Muscle of back (tissue), 3 donors: ENCODE measurements at regions not wholly inside any gene's neighbourhood (a gene's known extent, or its start where the extent isn't known, plus 50 kb on each side); places are given as distances from the start of the nearest gene placed in this dataset.
"Not testable (repeated sequence)": the region's sequence is repeated elsewhere in the genome, so short reads cannot be mapped to it uniquely, and the experiment has no call there.

Experiments
- DNase-seq, 3 donors: peaks; one replicate each; pipeline versions ENCODE4 v3.0.0 to v3.0.0-alpha.2; 2013

DNA sequence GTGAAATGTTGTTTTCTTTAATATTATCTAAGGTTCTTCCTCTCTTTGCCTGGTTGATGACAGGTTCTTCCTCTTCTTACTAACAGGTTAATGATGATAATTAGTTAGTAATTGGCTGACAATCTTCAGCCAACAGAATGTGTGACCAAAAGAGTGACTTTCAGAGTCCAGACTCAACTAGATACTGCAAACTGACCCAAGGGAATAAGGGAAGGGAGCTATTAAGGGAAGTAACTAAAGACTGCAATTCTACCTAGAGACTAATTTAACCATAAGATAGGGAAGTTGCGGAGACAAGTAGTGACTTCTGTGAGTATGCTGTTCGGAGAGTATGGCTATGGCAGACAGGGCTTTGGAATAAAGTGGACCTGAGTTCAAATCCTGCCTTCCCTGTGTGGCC lies 127.3 kb upstream of the TACR1 start:
- DNase-seq = no peak

DNA sequence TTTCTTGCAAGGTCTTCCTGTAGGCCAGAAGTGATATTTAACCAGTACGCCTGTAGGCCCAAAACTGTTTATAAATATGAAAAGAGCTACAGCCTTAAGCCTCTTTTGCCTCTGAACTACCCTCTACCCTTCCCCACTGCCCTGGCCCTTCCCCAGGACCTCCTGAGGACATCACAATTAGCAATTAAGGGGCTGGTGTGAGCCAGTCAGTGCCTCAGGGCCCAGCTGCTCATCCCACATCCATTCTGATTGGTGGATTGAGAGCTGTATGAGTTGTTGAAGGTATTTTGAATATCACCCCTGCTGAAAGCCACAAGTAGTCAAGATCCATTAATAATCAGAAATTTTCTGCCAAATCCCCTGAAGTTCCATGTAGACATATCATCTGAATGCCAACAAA lies 126.3 kb upstream of the TACR1 start:
- DNase-seq = no peak

DNA sequence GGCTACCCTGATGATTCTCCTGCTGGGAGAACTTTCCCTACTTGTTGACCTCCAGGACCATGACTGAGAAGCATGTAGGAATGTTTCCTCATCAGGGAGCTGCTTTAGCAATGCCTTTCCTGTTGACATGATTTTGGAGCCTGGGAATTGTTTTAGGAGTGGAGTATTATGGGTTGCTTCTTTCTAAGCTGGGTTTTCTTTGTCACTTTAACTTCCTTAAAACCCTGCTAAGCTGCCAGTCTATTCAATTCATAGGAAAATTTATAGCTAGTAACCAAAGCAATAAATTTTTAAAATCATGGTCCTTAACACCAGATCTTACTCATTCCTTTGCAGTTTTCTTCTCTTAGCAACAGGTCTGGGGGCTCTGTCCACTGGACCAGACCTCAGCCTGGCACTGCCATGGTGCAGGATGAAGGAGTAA lies 125.6 kb upstream of the TACR1 start:
- DNase-seq = no peak

DNA sequence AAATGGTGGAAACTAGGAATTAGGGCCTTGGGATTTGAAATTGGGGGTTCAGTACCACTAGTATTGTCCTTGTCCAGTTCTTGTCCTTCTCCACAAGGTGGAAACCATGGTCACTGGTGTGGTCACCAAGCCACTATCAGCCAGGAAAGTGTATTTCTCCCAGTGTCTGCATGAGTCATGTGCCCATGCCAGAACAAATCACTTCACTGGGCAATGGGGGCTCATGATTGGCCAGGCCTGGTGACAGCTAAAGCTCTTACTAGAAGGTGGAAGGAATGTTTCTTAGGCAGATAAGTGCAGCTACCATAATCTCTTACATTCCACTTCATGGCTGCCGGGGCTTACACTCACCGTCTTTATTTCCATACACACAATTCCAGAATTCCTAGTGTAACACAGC lies 124.8 kb upstream of the TACR1 start:
- DNase-seq = no peak

DNA sequence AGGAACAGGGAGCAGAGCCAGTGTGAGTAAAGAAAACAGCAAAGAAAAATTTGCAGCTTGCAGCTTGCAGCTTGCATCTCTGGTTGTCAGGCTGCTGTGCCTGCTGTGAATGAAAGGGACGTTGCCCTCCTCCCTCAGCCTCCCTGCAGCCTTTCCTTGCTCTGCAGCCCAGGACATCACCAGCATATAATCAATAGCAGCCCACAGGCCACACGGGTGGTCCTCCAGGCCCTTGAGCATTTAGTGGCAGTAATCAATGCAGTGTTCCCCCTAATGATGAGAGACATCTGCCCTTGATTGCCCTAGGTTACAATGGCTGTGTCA lies 122.2 kb upstream of the TACR1 start:
- no peak for DNase-seq

DNA sequence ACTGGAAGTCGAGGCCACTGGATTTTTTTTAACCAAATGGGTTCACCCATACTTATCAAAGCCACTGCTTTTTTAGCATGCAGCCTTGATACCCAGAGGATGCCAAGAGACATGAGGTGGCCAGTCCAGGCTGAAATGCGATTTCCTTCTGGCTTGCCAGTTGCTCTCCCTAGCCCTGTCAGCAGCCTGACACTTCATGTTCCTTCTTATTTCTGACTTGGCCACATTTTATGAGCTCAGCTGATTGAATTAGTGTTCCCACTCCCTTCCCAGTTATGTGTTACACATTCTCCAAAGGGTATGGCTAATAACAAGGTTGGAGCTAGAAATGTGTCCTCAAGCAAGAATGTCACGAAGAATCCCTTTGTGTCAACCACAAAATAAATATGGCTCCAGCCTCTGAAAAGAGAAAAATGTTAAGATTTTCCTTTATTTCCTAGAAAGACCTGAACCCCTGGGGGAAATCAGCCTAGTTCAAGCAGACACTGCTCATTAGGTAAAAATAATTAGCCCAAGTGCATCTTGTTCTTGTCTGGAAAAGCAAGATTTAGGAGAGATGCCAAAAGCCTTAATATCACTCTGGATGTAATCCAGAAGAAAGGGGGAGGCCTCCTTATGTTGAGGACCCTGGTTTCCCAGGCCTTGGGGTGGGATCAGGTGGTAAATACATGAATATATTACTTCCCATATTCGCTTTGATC lies 121.7 kb upstream of the TACR1 start:
- no peak for DNase-seq

DNA sequence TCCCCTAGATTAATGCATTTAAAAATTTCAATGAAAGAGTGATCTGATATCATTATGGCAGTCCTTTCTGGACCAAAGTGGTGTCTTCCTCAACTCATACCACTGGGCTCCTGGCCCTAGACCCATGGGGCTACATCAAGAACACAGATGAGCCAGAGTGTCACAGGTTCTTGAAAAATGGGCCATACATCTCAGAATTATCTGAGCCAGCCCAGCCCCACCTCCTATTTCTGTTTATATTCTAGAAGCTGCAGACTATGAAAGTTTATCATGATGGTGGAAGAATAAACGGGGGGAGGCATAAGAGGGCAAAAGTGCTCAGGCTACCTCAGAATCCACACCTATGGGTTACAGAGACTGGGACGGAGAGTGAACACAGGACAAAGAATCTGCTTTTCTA lies 120.6 kb upstream of the TACR1 start:
- DNase-seq = no peak

DNA sequence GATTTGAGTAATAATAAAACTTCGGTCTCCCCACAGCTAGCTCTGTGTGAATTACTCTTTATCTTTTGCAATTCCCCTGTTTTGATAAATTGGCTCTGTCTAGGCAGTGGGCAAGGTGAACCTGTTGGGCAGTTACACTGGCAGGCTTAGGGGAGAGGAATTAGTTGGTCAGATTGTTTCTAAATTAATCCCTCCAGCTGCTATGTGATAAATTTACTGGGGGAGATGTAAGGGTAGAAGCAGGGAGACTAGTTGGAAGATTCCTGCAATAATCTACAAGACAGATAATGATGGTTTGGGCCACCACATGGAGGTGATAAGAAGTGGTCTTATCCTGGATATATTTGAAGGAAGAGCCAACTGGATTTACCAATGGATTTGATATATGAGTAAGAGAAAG lies 118.5 kb upstream of the TACR1 start:
- DNase-seq = peak in 1 of 3 donors; percentile 21

DNA sequence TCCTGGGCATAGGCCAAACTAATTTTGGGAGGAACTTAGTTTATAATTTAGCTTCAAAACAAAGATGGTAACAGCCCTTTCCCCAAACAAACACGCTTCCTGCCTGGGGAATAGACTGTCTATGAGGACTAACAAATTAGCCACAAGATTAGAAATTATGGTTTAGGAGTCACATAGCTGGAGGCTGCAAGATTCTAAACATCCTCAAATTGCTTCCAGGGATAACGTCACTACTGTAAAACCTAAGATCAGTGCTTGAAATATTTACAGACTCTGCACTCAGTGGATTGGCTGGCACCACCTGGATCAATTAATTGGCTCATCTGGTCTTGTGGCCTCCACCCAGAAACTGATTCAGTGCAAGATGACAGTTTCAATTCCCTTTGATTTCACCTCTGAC lies 118.0 kb upstream of the TACR1 start:
- no peak for DNase-seq

DNA sequence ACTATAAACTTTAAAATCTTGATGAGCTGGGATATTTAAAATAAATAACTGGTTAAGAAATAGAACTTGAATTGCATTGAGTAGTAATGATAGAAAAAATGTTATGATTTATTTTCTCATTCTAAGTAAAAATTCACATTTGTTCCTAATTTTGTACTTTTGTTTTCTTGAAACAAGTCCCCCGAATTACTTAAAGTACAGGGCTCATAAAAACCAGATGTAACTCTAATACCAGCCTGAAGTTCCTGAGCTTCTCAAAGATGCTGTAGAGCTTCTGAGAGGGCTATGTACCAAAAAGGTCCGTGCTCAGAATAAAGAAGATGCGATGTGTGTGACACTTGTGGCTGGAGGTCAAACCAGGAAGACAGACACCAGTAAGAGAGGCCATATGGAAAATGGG lies 116.1 kb upstream of the TACR1 start:
- no peak for DNase-seq

DNA sequence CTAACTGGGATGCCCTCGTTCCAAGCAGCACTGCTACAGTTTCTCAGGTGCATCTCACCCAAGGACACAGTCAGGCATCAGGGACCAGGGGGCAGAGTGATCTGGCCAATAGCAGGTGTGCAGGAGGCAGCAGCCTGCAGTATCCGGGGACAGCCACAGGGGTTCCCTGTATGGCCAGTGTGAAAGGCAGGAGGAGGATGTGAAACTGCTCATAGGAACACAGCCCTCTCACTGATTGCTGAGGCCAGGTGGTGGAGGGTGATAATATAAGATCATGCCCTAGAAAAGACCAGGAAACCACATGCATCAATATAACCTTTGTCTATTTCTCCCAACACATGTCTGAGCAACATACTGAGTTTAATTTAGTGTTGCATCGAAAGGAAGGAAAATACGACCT lies 112.7 kb upstream of the TACR1 start:
- DNase-seq = peak in 2 of 3 donors; percentile 16 to 21

DNA sequence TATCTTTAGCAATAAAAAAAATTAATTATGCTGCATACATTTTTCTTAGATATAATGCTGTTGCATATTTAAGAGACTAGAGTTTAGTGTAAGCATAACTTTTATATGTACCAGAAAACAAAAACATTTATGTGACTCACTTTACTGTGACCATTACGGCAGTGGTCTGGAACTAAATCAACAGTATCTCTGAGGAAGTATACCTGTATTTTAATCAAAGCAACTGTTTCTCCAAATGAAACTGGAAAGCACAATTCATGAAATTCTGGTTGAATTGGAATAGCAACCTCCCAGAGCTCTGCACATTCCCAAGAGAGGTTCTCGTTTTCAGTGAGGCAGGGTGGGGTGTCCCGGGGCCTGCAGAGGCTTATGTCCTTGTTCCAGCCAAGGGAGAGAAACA lies 112.2 kb upstream of the TACR1 start:
- DNase-seq = no peak

DNA sequence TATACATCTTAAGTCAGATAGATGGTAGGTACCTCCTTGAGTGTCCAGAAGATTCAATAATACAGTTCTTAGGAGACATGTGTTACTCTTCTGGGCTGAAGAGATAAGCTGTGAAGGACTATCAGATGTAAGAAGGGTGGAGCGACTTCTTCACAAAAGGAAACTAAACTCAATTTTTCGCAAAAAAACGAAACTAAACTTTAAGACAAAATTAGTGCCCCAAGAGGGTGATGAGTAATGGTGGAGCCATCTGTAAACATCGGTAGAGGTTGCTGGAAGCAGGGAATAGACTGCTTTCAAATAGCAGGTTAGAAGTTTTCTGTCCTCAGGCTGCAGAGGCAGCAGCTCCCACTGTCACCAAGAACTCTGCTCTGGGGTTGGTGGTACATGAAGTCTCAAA lies 111.6 kb upstream of the TACR1 start:
- DNase-seq = no peak

DNA sequence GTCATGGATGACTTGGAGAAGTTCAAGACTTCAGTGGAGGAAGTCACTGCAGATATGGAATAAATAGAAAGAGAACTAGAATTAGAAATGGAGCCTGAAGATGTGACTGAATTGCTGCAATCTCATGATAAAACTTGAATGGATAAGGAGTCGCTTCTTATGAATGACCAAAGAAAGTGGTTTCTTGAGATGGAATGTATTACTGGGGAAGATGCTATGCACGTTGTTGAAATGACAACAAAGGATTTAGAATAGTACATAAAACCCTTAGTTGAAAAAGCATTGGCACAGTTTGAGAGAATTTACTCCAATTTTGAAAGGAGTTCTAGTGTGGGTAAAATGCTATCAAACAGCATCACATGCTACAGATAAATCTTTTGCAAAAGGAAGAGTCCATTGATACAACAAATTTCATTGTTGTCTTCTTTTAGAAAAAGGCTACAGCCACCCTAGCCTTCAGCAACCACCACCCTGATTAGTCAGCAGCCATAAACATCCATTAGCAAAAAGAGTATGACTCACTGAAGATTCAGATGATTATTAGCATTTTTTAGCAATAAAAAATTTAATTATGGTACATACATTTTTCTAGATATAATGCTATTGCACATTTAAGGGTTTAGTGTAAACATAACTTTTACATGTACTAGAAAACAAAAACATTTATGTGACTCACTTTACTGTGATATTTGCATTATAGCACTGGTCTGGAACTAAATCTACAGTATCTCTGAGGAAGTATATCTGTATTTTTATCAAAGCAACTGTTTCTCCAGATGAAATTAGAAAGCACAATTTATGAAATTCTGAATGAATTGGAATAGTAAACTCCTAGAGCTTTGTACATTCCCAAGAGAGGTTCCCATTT lies 110.5 kb upstream of the TACR1 start:
- no peak for DNase-seq

DNA sequence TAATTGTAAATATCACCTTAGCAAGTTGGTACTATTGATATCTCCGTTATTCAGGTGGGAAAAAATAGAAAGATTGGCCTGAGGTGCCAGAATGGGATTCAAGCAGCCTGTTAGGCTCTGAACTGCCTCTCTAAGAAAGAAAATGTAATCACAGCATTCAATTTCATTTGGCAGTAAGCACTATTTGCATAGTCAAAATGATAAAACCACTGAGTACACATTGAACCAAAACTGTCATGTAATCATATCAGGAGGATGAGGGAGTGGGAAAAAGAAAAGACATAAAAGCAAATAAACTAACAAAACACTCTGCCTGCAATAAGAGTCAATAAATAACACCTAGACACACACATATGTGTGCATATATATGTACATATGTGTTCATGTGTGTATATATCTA lies 103.9 kb upstream of the TACR1 start:
- no peak for DNase-seq

DNA sequence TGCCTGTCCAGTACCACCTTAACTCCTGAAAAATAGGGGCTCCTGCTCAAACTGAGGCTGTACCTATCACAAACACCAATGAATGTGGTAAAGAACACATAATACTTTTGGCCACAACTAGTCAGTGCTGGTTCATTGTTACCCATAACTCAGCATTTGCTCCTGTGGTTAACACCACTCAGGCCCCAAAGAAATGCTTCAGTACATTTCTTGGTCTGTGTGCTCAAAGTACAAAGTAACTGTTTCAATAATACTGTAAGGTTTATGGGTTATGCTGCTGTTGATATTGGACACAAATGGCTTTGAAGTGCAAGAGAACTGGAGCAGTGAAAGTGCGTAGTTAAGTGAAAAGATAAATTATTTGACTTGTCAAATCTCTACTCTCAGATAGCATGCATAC lies 95.0 kb upstream of the TACR1 start:
- DNase-seq = no peak

DNA sequence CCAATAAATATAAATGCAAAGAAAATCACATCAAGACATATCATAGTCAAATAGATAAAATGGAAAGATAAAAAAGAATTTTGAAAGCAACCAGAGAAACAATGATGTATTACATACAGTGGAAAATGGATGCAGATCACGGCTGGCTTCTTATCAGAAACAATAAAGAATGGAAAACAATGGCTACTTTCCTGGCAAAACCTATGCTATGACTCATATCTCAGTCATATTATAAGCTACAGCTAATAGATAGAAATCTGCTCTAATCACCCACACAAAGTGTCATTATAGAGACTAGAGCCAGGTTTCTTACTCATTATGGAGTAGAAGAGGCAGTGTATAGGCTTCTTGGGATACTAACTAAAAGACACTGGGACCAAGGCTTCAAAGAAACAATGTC lies 93.5 kb upstream of the TACR1 start:
- peak in 1 of 3 donors; percentile 44 for DNase-seq

DNA sequence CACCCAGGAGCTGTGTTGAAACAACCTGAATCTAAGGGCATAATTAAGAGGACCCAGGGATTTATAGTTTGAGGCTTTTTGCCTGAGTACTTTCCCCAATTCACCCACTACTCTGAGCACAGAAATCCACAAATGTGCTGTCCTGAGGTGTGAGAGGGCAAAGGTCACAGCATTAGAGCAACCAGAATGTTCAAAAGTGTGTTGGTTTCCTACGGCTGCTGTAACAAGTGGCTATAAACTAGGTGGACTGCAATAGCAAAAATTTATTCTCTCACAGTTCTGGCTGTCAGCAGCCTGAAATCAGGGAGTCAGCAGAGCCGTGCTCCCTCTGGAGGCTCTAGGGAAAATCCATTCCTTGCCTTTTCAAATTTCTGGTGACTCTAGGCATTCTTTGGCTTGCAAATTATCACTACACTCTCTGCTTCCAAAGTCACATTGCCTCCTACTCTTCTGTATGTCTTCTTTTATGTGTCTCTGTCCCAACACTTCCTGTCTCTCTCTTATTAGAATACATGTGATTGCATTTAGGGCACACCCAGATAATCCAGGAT lies 91.4 kb upstream of the TACR1 start:
- peak in 1 of 3 donors; percentile 18 for DNase-seq

DNA sequence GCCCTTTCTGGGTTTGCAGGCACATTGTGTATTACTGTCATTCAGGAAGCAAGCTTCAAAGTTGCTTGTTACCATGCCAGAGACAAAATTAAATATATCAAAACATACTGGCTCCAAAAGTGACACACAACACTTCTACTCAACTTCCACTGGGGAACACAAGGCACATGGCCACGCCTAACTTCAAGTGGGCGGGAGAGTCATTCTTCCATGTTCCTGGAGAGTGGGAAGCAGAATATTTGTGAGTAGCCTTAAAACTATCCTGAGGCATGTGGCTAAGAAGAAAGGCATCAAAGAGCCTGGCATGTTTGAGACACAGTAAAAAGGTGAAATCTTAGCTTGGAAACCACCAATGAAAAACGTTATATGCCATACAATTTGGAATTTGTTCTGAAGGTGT lies 90.5 kb upstream of the TACR1 start:
- no peak for DNase-seq

DNA sequence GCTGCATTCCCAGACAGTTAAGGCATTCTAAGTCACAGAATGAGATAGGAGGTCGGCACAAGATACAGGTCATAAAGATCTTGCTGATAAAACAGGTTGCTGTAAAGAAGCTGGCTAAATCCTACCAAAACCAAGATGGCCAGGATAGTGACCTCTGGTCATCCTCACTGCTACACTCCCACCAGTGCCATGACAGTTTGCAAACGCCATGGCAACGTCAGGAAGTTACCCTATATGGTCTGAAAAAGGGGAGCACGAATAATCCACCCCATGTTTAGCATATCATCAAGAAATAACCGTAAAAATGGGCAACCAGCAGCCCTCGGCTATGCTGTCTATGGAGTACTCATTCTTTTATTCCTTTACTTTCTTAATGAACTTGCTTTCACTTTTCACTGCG lies 89.9 kb upstream of the TACR1 start:
- DNase-seq = not testable (repeated sequence)

DNA sequence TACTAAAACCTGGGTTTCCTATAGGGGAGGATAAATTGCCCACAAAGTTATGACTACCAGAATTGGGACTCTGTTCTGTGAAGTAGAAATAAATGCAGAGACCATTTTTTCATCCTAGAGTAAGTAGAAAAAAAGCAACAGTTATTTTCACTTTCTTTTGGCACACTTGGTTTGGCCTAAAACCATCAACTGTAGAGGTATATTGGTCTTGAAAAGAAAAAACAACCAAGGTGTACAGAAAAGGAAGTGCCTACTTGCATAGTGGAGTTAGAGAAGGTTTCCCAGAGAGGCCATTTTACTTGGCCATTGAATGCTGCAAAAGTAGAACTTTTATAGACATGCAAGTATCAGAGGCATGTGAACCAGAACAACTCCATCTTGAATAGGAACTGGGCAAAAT lies 89.4 kb upstream of the TACR1 start:
- DNase-seq = no peak

DNA sequence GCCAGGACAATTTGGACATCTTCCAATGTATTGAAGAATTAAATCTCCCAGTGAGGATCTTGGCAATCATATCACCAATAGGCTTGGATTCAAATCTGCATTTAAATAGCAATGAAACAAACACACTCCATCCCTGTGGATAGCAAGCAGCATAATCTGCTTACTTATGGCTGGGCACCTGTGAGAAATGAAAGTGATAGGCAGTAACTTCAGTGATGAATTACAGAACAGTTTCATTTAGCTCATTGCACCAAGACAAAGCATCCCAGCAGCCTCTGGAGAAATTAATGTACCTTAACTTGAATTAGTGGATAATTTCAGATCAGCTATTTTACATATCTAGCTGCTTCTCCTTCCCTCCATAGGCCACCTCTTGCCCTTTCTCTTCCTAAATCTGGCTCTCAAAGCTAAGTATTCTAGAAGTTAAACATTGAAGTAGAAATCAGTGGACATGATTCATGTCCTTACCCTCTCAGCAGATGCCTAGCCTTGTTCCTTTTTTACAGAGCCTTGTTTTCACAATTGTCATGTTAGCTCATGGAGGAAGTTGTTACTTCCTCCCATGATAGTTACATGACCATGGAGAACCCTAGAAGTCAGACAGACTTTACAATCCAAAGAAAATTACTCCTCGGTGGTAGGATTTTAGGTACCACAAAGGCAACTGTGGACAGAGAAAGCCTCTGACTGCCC lies 88.5 kb upstream of the TACR1 start:
- DNase-seq = no peak

DNA sequence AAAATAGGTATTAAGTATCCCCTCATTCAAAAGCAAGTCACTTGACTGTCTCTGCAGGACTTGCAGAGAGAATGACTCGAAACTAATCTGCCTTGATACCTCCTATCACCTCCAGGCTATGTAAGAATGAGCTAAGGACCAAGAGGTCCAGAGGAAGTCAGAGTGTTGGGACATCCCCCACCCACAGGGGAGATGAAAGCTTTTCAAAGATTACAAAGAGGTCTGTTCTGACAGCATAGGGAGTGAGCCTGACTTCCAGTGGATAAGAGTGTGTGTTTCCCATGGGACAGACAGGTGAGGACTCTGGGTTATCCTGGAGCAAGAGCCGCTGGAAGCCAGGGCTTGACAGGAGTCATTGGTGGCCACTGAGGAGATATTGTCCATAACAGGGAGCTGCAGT lies 85.0 kb upstream of the TACR1 start:
- DNase-seq = no peak
